OCI-LY1 (cell line): ENCODE measurements at regions not wholly inside any gene's neighbourhood (a gene's known extent, or its start where the extent isn't known, plus 50 kb on each side); places are given as distances from the start of the nearest gene placed in this dataset.

Source experiments
- H2AFZ ChIP-seq: fragments of 200-600 bp; sonication (generic), shearing (Covaris generic); 2 replicates; pipeline ENCODE4 v1.6.0; 2014; ENCODE audit warnings: antibody characterized with exemption, mild to moderate bottlenecking, low read length
- H3F3A ChIP-seq: fragments of 200-600 bp; sonication (generic), shearing (Covaris generic); 2 replicates; pipeline ENCODE4 v1.6.0; 2014; ENCODE audit warnings: mild to moderate bottlenecking, antibody characterized with exemption, low read length, moderate library complexity; ENCODE audit not compliant: insufficient read depth
- H3K27ac ChIP-seq: fragments of 200-600 bp; sonication (generic); 2 replicates; pipeline ENCODE4 v1.5.1; 2014; ENCODE audit warnings: low read length, mixed run types, mild to moderate bottlenecking, low read depth; ENCODE audit not compliant: poor library complexity, severe bottlenecking
- H3K27me3 ChIP-seq: fragments of 200-600 bp; sonication (generic); 2 replicates; pipeline ENCODE4 v1.6.0; 2014; ENCODE audit warnings: antibody characterized with exemption, mild to moderate bottlenecking, low read length, moderate library complexity; ENCODE audit not compliant: insufficient read depth
- H3K36me3 ChIP-seq: fragments of 200-600 bp; sonication (generic); 2 replicates; pipeline ENCODE4 v1.6.1; 2014; ENCODE audit warnings: mild to moderate bottlenecking, antibody characterized with exemption, low read length, moderate library complexity, mixed read lengths; ENCODE audit not compliant: insufficient read depth
- H3K4me1 ChIP-seq: fragments of 200-600 bp; sonication (generic); 2 replicates; pipeline ENCODE4 v1.5.1; 2014; ENCODE audit warnings: mild to moderate bottlenecking, low read length, moderate library complexity; ENCODE audit not compliant: insufficient read depth, severe bottlenecking
- H3K4me2 ChIP-seq: fragments of 200-600 bp; sonication (generic), shearing (Covaris generic); 2 replicates; pipeline ENCODE4 v1.6.1; 2014; ENCODE audit warnings: low read length
- H3K4me3 ChIP-seq: fragments of 200-600 bp; sonication (generic); 2 replicates; pipeline ENCODE4 v1.5.1; 2014; ENCODE audit warnings: low read length, low read depth, mild to moderate bottlenecking, mixed read lengths; ENCODE audit not compliant: poor library complexity, severe bottlenecking
- H3K79me2 ChIP-seq: fragments of 200-600 bp; shearing (Covaris generic); 2 replicates; pipeline ENCODE4 v1.6.1; 2016; ENCODE audit warnings: mixed run types, low read length, mixed read lengths; ENCODE audit not compliant: insufficient read depth
- H3K9ac ChIP-seq: fragments of 200-600 bp; sonication (generic), shearing (Covaris generic); 2 replicates; pipeline ENCODE4 v1.6.1; 2014; ENCODE audit warnings: mild to moderate bottlenecking, low read length, mixed read lengths
- H3K9me2 ChIP-seq: fragments of 200-600 bp; sonication (generic), shearing (Covaris generic); 2 replicates; pipeline ENCODE4 v1.6.1; 2014; ENCODE audit warnings: low read depth, mild to moderate bottlenecking, low read length, mixed read lengths
- H3K9me3 ChIP-seq: fragments of 200-600 bp; shearing (Covaris generic); 2 replicates; pipeline ENCODE4 v1.6.1; 2014; ENCODE audit warnings: low read length, mixed read lengths
- H4K20me1 ChIP-seq: fragments of 200-600 bp; sonication (generic), shearing (Covaris generic); 2 replicates; pipeline ENCODE4 v1.6.0; 2016; ENCODE audit warnings: mild to moderate bottlenecking, low read length; ENCODE audit not compliant: insufficient read depth
- CTCF ChIP-seq: fragments of 200-600 bp; sonication (generic), shearing (Covaris generic); IDR thresholded peaks from 2 replicates; pipeline ENCODE4 v1.5.1; 2017; ENCODE audit warnings: mild to moderate bottlenecking, antibody characterized with exemption, low read length, moderate library complexity, mixed read lengths
- EZH2 ChIP-seq: fragments of 200-600 bp; sonication (generic), shearing (Covaris generic); IDR thresholded peaks from 2 replicates; pipeline ENCODE4 v1.8.0; 2017; ENCODE audit warnings: borderline replicate concordance, mixed run types, mild to moderate bottlenecking, antibody characterized with exemption, low read length, moderate library complexity, mixed read lengths

- no peaks in the 10 kb centered on the region for H3K79me2 ChIP-seq
- no peak overlapping the region for H2AFZ ChIP-seq
- H3K9me2 ChIP-seq = no peaks in the 10 kb centered on the region
- H3K4me1 ChIP-seq = no peaks in the 10 kb centered on the region
- no peak overlapping the region for H3K27ac ChIP-seq
- H3K36me3 ChIP-seq = no peaks in the 10 kb centered on the region; the same call in 1 of the 2 replicates
- no peaks in the 10 kb centered on the region for H4K20me1 ChIP-seq
- H3K9ac ChIP-seq = no peak overlapping the region
- no peak overlapping the region for H3K4me2 ChIP-seq
- no peak overlapping the region for H3K4me3 ChIP-seq
- no peaks in the 10 kb centered on the region for H3F3A ChIP-seq
- no peaks in the 10 kb centered on the region for H3K27me3 ChIP-seq
- no peak for TF ChIP-seq CTCF
- no peak for TF ChIP-seq EZH2
- no peaks in the 10 kb centered on the region for H3K9me3 ChIP-seq
These were observed 213.6 kb upstream of the LINGO1 start for GRCh38 chr15:77846360-77846759.

GRCh38 chr15:77844798-77845446 is 212.2 kb upstream of the LINGO1 start:
- H3K4me1 ChIP-seq = no peaks in the 10 kb centered on the region
- no peaks in the 10 kb centered on the region for H3K9me2 ChIP-seq
- H3K27ac ChIP-seq = no peak overlapping the region
- H3K4me3 ChIP-seq = no peak overlapping the region
- H3F3A ChIP-seq = no peaks in the 10 kb centered on the region
- no peaks in the 10 kb centered on the region for H4K20me1 ChIP-seq
- no peaks in the 10 kb centered on the region; the same call in 1 of the 2 replicates for H3K36me3 ChIP-seq
- H3K4me2 ChIP-seq = no peak overlapping the region
- H3K9ac ChIP-seq = no peak overlapping the region
- H2AFZ ChIP-seq = no peak overlapping the region
- H3K79me2 ChIP-seq = no peaks in the 10 kb centered on the region
- TF ChIP-seq EZH2 (no peak), CTCF (no peak)
- H3K27me3 ChIP-seq = no peaks in the 10 kb centered on the region
- no peaks in the 10 kb centered on the region for H3K9me3 ChIP-seq

GRCh38 chr15:77843546-77843945 is 210.8 kb upstream of the LINGO1 start:
- H3F3A ChIP-seq = no peaks in the 10 kb centered on the region
- H3K9me3 ChIP-seq = no peaks in the 10 kb centered on the region
- no peak overlapping the region for H3K4me3 ChIP-seq
- no peaks in the 10 kb centered on the region for H3K4me1 ChIP-seq
- TF ChIP-seq EZH2 (no peak), CTCF (no peak)
- no peak overlapping the region for H2AFZ ChIP-seq
- no peak overlapping the region for H3K4me2 ChIP-seq
- no peak overlapping the region for H3K27ac ChIP-seq
- no peaks in the 10 kb centered on the region for H3K27me3 ChIP-seq
- no peak overlapping the region for H3K9ac ChIP-seq
- H3K9me2 ChIP-seq = no peaks in the 10 kb centered on the region
- H3K79me2 ChIP-seq = no peaks in the 10 kb centered on the region
- H3K36me3 ChIP-seq = no peaks in the 10 kb centered on the region; the same call in 1 of the 2 replicates
- no peaks in the 10 kb centered on the region for H4K20me1 ChIP-seq
